HG02610 (cell line): ENCODE measurements at regions not wholly inside any gene's neighbourhood (a gene's known extent, or its start where the extent isn't known, plus 50 kb on each side); places are given as distances from the start of the nearest gene placed in this dataset.
"Not testable (repeated sequence)": the region's sequence is repeated elsewhere in the genome, so short reads cannot be mapped to it uniquely, and the experiment has no call there.

Experiments used
- ATAC-seq: cut with Tn5 transposase; IDR thresholded peaks from one replicate; pipeline ENCODE4 v1.9.1; 2021; ENCODE audit warnings: mild to moderate bottlenecking, moderate library complexity; ENCODE audit not compliant: unreplicated experiment

GRCh38 chr2:65589667-65590066 lies 157.3 kb upstream of the SPRED2 start:
- no peak for ATAC-seq

GRCh38 chr2:65587779-65588178 lies 155.4 kb upstream of the SPRED2 start:
- ATAC-seq: no peak

- ATAC-seq: no peak
These were observed 154.1 kb upstream of the SPRED2 start for GRCh38 chr2:65586516-65586915.

- no peak for ATAC-seq
These were observed 150.7 kb upstream of the SPRED2 start for GRCh38 chr2:65583061-65583460.

GRCh38 chr2:65582364-65582763 lies 150.0 kb upstream of the SPRED2 start:
- no peak for ATAC-seq

- ATAC-seq: no peak
These were observed 148.4 kb upstream of the SPRED2 start for GRCh38 chr2:65580824-65581223.

GRCh38 chr2:65579506-65580235 lies 147.3 kb upstream of the SPRED2 start:
- ATAC-seq: no peak

- no peak for ATAC-seq
These were observed 145.3 kb upstream of the SPRED2 start for GRCh38 chr2:65577654-65578053.

GRCh38 chr2:65576861-65577601 lies 144.6 kb upstream of the SPRED2 start:
- no peak for ATAC-seq

- no peak for ATAC-seq
These were observed 143.9 kb upstream of the SPRED2 start for GRCh38 chr2:65576278-65576677.

GRCh38 chr2:65574993-65575392 lies 142.6 kb upstream of the SPRED2 start:
- ATAC-seq: no peak

- ATAC-seq: not testable (repeated sequence)
These were observed 136.4 kb upstream of the SPRED2 start for GRCh38 chr2:65568656-65569440.

- ATAC-seq: no peak
These were observed 134.2 kb upstream of the SPRED2 start for GRCh38 chr2:65566617-65567016.

- no peak for ATAC-seq
These were observed 133.3 kb upstream of the SPRED2 start for GRCh38 chr2:65565681-65566080.

- no peak for ATAC-seq
These were observed 131.9 kb upstream of the SPRED2 start for GRCh38 chr2:65564299-65564698.

GRCh38 chr2:65562890-65563289 lies 130.5 kb upstream of the SPRED2 start:
- no peak for ATAC-seq

- ATAC-seq: no peak
These were observed 126.3 kb upstream of the SPRED2 start for GRCh38 chr2:65558743-65559142.

- no peak for ATAC-seq
These were observed 125.5 kb upstream of the SPRED2 start for GRCh38 chr2:65557616-65558573.

- ATAC-seq: peak; percentile 68
These were observed 122.6 kb upstream of the SPRED2 start for GRCh38 chr2:65554765-65555591.
